Bronchial epithelial cell (primary cell): ENCODE measurements at regions not wholly inside any gene's neighbourhood (a gene's known extent, or its start where the extent isn't known, plus 50 kb on each side); places are given as distances from the start of the nearest gene placed in this dataset.

Source experiments
- DNase-seq: peaks from one replicate; pipeline ENCODE4 v3.0.0-alpha.2; 2010; ENCODE audit warnings: low read depth
- FAIRE-seq: peaks from 2 replicates; lab custom pipeline; 2011; peaks lifted over from hg19 to GRCh38; lab: Jason Lieb, UNC
- H3K27me3 ChIP-seq: 2 replicates; pipeline ENCODE4 v1.5.1; 2011; ENCODE audit warnings: low read length; ENCODE audit not compliant: control insufficient read depth, insufficient read depth
- H3K36me3 ChIP-seq: 2 replicates; pipeline ENCODE4 v1.5.1; 2011; ENCODE audit warnings: low read length; ENCODE audit not compliant: control insufficient read depth, insufficient read depth
- H3K4me3 ChIP-seq: 2 replicates; pipeline ENCODE4 v1.5.1; 2011; ENCODE audit warnings: mild to moderate bottlenecking, low read depth, low read length, control low read depth
- TF ChIP-seq, protein P1 (sequence below): IDR thresholded peaks from 2 replicates; pipeline ENCODE4 v1.5.1; 2011; ENCODE audit warnings: mild to moderate bottlenecking, moderate library complexity, low read length, control low read depth, inconsistent platforms; ENCODE audit not compliant: insufficient read depth, severe bottlenecking

- no peak for FAIRE-seq
- no peaks in the 10 kb centered on the region for H3K27me3 ChIP-seq
- TF ChIP-seq, protein P1, sequence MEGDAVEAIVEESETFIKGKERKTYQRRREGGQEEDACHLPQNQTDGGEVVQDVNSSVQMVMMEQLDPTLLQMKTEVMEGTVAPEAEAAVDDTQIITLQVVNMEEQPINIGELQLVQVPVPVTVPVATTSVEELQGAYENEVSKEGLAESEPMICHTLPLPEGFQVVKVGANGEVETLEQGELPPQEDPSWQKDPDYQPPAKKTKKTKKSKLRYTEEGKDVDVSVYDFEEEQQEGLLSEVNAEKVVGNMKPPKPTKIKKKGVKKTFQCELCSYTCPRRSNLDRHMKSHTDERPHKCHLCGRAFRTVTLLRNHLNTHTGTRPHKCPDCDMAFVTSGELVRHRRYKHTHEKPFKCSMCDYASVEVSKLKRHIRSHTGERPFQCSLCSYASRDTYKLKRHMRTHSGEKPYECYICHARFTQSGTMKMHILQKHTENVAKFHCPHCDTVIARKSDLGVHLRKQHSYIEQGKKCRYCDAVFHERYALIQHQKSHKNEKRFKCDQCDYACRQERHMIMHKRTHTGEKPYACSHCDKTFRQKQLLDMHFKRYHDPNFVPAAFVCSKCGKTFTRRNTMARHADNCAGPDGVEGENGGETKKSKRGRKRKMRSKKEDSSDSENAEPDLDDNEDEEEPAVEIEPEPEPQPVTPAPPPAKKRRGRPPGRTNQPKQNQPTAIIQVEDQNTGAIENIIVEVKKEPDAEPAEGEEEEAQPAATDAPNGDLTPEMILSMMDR = no peak
- no peak overlapping the region for H3K4me3 ChIP-seq
- peak; percentile 12 for DNase-seq
- no peaks in the 10 kb centered on the region for H3K36me3 ChIP-seq
These were observed 72.3 kb upstream of the RIOK3 start for GRCh38 chr18:23380817-23381216.

DNA sequence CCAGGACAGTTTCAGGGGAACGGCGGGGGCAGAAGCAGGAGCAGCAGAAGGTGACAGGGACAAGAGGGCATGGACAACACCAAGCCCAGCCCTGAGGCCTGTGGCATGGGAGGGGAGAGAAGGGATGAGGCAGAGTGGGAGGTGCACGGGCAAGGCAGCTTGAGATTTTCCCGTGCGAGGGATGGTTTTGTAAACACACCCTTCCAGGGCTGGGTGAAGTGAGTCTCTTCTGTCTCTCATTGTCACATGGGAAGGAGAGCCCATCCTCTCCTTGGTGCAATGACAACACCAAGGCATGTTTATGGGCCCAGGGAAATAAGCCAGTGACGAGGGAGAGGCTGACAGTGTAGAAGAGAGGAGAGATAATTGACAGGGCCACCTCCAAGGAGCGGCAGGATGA lies 69.6 kb upstream of the RIOK3 start:
- Histone ChIP-seq H3K4me3 (no peak overlapping the region), H3K36me3 (no peaks in the 10 kb centered on the region), H3K27me3 (no peaks in the 10 kb centered on the region)
- TF ChIP-seq, protein P1 = no peak
- FAIRE-seq = no peak
- DNase-seq = no peak

GRCh38 chr18:23384778-23385736 lies 68.0 kb upstream of the RIOK3 start:
- Histone ChIP-seq H3K27me3 (no peaks in the 10 kb centered on the region), H3K36me3 (no peaks in the 10 kb centered on the region), H3K4me3 (no peak overlapping the region)
- FAIRE-seq = no peak
- TF ChIP-seq, protein P1 = no peak
- DNase-seq = no peak

- Histone ChIP-seq H3K36me3 (no peaks in the 10 kb centered on the region), H3K27me3 (no peaks in the 10 kb centered on the region), H3K4me3 (no peak overlapping the region)
- FAIRE-seq = no peak
- DNase-seq = peak; percentile 12
- TF ChIP-seq, protein P1 = no peak
These were observed 66.8 kb upstream of the RIOK3 start for GRCh38 chr18:23386317-23386716.

- FAIRE-seq = no peak
- TF ChIP-seq, protein P1 = no peak
These were observed 65.8 kb upstream of the RIOK3 start for GRCh38 chr18:23387265-23387664.

More at GRCh38 chr18:23387265-23387664, 65.8 kb upstream of the RIOK3 start:
- no peaks in the 10 kb centered on the region for H3K36me3 ChIP-seq
- no peaks in the 10 kb centered on the region for H3K27me3 ChIP-seq
- no peak overlapping the region for H3K4me3 ChIP-seq
- no peak for DNase-seq
